WTC11 (cell line): ENCODE measurements at regions not wholly inside any gene's neighbourhood (a gene's known extent, or its start where the extent isn't known, plus 50 kb on each side); places are given as distances from the start of the nearest gene placed in this dataset.
A peak's percentile ranks its signal among the peaks of the same experiment; 100 is the strongest.

ENCODE experiments used
- ATAC-seq: fragments of 200-7000 bp; cut with Tn5 transposase; 2 replicates; pipeline ENCODE4 v1.10.0; 2021; ENCODE audit warnings: mild to moderate bottlenecking, moderate library complexity
- CTCF ChIA-PET: fragments of 300-600 bp; sonication (Branson Sonifier 250); formaldehyde crosslinking; loops from one replicate; lab custom pipeline; 2021; ENCODE audit warnings: antibody characterized with exemption; lab: Charles Lee
- POLR2A ChIA-PET: fragments of 350-600 bp; sonication (Branson Sonifier 250); formaldehyde crosslinking; loops from one replicate; lab custom pipeline; 2021; ENCODE audit warnings: antibody characterized with exemption; lab: Charles Lee
- DNase-seq: peaks from one replicate; pipeline ENCODE4 v3.0.0; 2021; ENCODE audit warnings: low spot score
- H3K27ac Mint-ChIP-seq: 2 replicates; pipeline ENCODE4 v1.8.0; 2021; ENCODE audit warnings: mixed read lengths
- H3K27me3 Mint-ChIP-seq: 2 replicates; pipeline ENCODE4 v1.8.0; 2021; ENCODE audit warnings: low read depth, mild to moderate bottlenecking, moderate library complexity, mixed read lengths
- H3K36me3 Mint-ChIP-seq: 2 replicates; pipeline ENCODE4 v1.8.0; 2021; ENCODE audit warnings: mixed read lengths
- H3K4me1 Mint-ChIP-seq: 2 replicates; pipeline ENCODE4 v1.8.0; 2022; ENCODE audit warnings: mixed read lengths
- H3K4me3 Mint-ChIP-seq: 2 replicates; pipeline ENCODE4 v1.8.0; 2021; ENCODE audit warnings: mild to moderate bottlenecking, moderate library complexity, mixed read lengths
- H3K9me3 Mint-ChIP-seq: 2 replicates; pipeline ENCODE4 v1.8.0; 2021; ENCODE audit warnings: mixed read lengths
- ATF2 ChIP-seq: sonication (generic); formaldehyde crosslinking; IDR thresholded peaks from 2 replicates; pipeline ENCODE4 v1.8.1; 2022; ENCODE audit warnings: low read depth, missing genetic modification reagents, borderline replicate concordance
- CREM ChIP-seq: sonication (generic); formaldehyde crosslinking; IDR thresholded peaks from 2 replicates; pipeline ENCODE4 v1.8.1; 2022; ENCODE audit warnings: mild to moderate bottlenecking, missing genetic modification reagents, moderate library complexity
- EMX1 ChIP-seq: fragments of 250-450 bp; sonication (Bioruptor Pico); IDR thresholded peaks from 2 replicates; pipeline ENCODE4 v1.8.0; 2021; ENCODE audit warnings: mild to moderate bottlenecking
- FOXJ3 ChIP-seq: sonication (generic); formaldehyde crosslinking; IDR thresholded peaks from 2 replicates; pipeline ENCODE4 v1.9.0; 2021; ENCODE audit warnings: missing genetic modification reagents, mild to moderate bottlenecking, borderline replicate concordance
- FOXP4 ChIP-seq: sonication (generic); formaldehyde crosslinking; IDR thresholded peaks from 2 replicates; pipeline ENCODE4 v1.8.0; 2022; ENCODE audit warnings: mild to moderate bottlenecking, missing genetic modification reagents
- MAX ChIP-seq: sonication (generic); formaldehyde crosslinking; IDR thresholded peaks from 2 replicates; pipeline ENCODE4 v1.8.0; 2022; ENCODE audit warnings: mild to moderate bottlenecking, missing genetic modification reagents
- NFYB ChIP-seq: sonication (generic); formaldehyde crosslinking; conservative IDR thresholded peaks from 2 replicates; pipeline ENCODE4 v1.8.0; 2022; ENCODE audit warnings: low read depth, missing genetic modification reagents
- NR1H2 ChIP-seq: sonication (generic); formaldehyde crosslinking; IDR thresholded peaks from 2 replicates; pipeline ENCODE4 v1.9.0; 2021; ENCODE audit warnings: mild to moderate bottlenecking, moderate library complexity, missing genetic modification reagents
- PRRX2 ChIP-seq: fragments of 250-450 bp; sonication (Bioruptor Pico); IDR thresholded peaks from 2 replicates; pipeline ENCODE4 v1.8.0; 2021; ENCODE audit warnings: mild to moderate bottlenecking
- RELA ChIP-seq: sonication (generic); formaldehyde crosslinking; IDR thresholded peaks from 2 replicates; pipeline ENCODE4 v1.8.1; 2022; ENCODE audit warnings: missing genetic modification reagents, mild to moderate bottlenecking, borderline replicate concordance
- RORB ChIP-seq: fragments of 250-450 bp; sonication (Bioruptor Pico); IDR thresholded peaks from 2 replicates; pipeline ENCODE4 v1.9.0; 2021; ENCODE audit warnings: mild to moderate bottlenecking
- SMAD3 ChIP-seq: sonication (generic); formaldehyde crosslinking; IDR thresholded peaks from 2 replicates; pipeline ENCODE4 v1.8.0; 2022; ENCODE audit warnings: missing genetic modification reagents, mild to moderate bottlenecking, borderline replicate concordance
- SMAD4 ChIP-seq: sonication (generic); formaldehyde crosslinking; IDR thresholded peaks from 2 replicates; pipeline ENCODE4 v1.8.0; 2022; ENCODE audit warnings: mild to moderate bottlenecking, missing genetic modification reagents
- SOX15 ChIP-seq: fragments of 250-450 bp; sonication (Bioruptor Pico); IDR thresholded peaks from 2 replicates; pipeline ENCODE4 v1.9.0; 2021; ENCODE audit warnings: mild to moderate bottlenecking
- SP1 ChIP-seq: sonication (generic); formaldehyde crosslinking; conservative IDR thresholded peaks from 2 replicates; pipeline ENCODE4 v1.8.1; 2022; ENCODE audit warnings: missing genetic modification reagents
- TCF7 ChIP-seq: sonication (generic); formaldehyde crosslinking; IDR thresholded peaks from 2 replicates; pipeline ENCODE4 v1.8.0; 2022; ENCODE audit warnings: mild to moderate bottlenecking, low read depth, missing genetic modification reagents, moderate library complexity
- USF1 ChIP-seq: sonication (generic); formaldehyde crosslinking; IDR thresholded peaks from 2 replicates; pipeline ENCODE4 v1.8.0; 2022; ENCODE audit warnings: mild to moderate bottlenecking, missing genetic modification reagents
- ZBTB21 ChIP-seq: sonication (generic); formaldehyde crosslinking; IDR thresholded peaks from 2 replicates; pipeline ENCODE4 v1.8.1; 2023; ENCODE audit warnings: mild to moderate bottlenecking, missing genetic modification reagents, borderline replicate concordance
- ZBTB43 ChIP-seq: sonication (generic); formaldehyde crosslinking; IDR thresholded peaks from 2 replicates; pipeline ENCODE4 v1.8.1; 2023; ENCODE audit warnings: mild to moderate bottlenecking, missing genetic modification reagents
- ZNF232 ChIP-seq: sonication (generic); formaldehyde crosslinking; IDR thresholded peaks from 2 replicates; pipeline ENCODE4 v1.8.0; 2022; ENCODE audit warnings: mild to moderate bottlenecking, missing genetic modification reagents
- ZNF425 ChIP-seq: fragments of 250-450 bp; sonication (Bioruptor Pico); conservative IDR thresholded peaks from 2 replicates; pipeline ENCODE4 v1.9.0; 2021; ENCODE audit warnings: mild to moderate bottlenecking
- ZSCAN18 ChIP-seq: fragments of 250-450 bp; sonication (Bioruptor Pico); IDR thresholded peaks from 2 replicates; pipeline ENCODE4 v2.1.2; 2022; ENCODE audit warnings: mild to moderate bottlenecking, moderate library complexity

GRCh38 chr7:66537876-66538275 is 90.8 kb upstream of the KCTD7 start (continued):
- TF ChIP-seq USF1 (CRISPR knock-in tag) (no peak), CREM (no peak), SP1 (CRISPR knock-in tag) (no peak), SMAD3 (CRISPR knock-in tag) (no peak), FOXJ3 (no peak), EMX1 (CRISPR knock-in tag) (no peak), NR1H2 (CRISPR knock-in tag) (no peak), SMAD4 (no peak), ZNF425 (no peak), RORB (no peak)

GRCh38 chr7:66539264-66539623 is 89.4 kb upstream of the KCTD7 start:
- DNase-seq: no peak
- H3K27ac Mint-ChIP-seq: peak overlapping the region; percentile 82
- H3K4me1 Mint-ChIP-seq: peaks cover 9% of the 10 kb centered on the region
- H3K27me3 Mint-ChIP-seq: no peaks in the 10 kb centered on the region
- no peak for ATAC-seq
- POLR2A ChIA-PET: no interaction called here
- no peak for TF ChIP-seq ATF2
- no peak for TF ChIP-seq FOXJ3
- no peak for TF ChIP-seq PRRX2 (CRISPR knock-in tag)
- TF ChIP-seq FOXP4 (CRISPR knock-in tag): no peak
- no peak for TF ChIP-seq ZNF232
- TF ChIP-seq RELA (CRISPR knock-in tag): no peak
- TF ChIP-seq, all 79 proteins: peak for 0
- Mint-ChIP-seq H3K4me3 (no peak overlapping the region), H3K9me3 (no peaks in the 10 kb centered on the region), H3K36me3 (peaks cover 5% of the 10 kb centered on the region)
- CTCF ChIA-PET: no interaction called here

GRCh38 chr7:66539902-66540375 is 88.7 kb upstream of the KCTD7 start:
- no peak for TF ChIP-seq EMX1 (CRISPR knock-in tag)
- TF ChIP-seq TCF7 (CRISPR knock-in tag): no peak
- TF ChIP-seq NFYB (CRISPR knock-in tag): no peak
- no peak for TF ChIP-seq MAX (CRISPR knock-in tag)
- no peak for TF ChIP-seq ZBTB21
- TF ChIP-seq ZSCAN18: no peak
- no peak for TF ChIP-seq ZBTB43 (CRISPR knock-in tag)
- no peak for TF ChIP-seq SOX15 (CRISPR knock-in tag)
- ChIA-PET POLR2A (no interaction called here), CTCF (interaction anchor here (0.6 to 0.7 kb wide), 2 partner anchors 18 to 495 kb away, joined by 3 to 4 read pairs; no protein-coding TSS in a partner anchor)
- Mint-ChIP-seq H3K27me3 (no peaks in the 10 kb centered on the region), H3K36me3 (peaks cover 5% of the 10 kb centered on the region), H3K4me1 (peaks cover 9% of the 10 kb centered on the region), H3K27ac (no peak overlapping the region), H3K9me3 (no peaks in the 10 kb centered on the region), H3K4me3 (no peak overlapping the region)
- DNase-seq: no peak
- ATAC-seq: no peak
